Karpas-422 (cell line): ENCODE measurements at regions not wholly inside any gene's neighbourhood (a gene's known extent, or its start where the extent isn't known, plus 50 kb on each side); places are given as distances from the start of the nearest gene placed in this dataset.

ENCODE experiments used
- DNase-seq: peaks from one replicate; pipeline ENCODE4 v3.0.0-alpha.2; 2015
- H2AFZ ChIP-seq: fragments of 200-600 bp; sonication (generic); 2 replicates; pipeline ENCODE4 v1.6.1; 2014; ENCODE audit warnings: antibody characterized with exemption, low read length, mixed read lengths
- H3K27ac ChIP-seq: fragments of 200-600 bp; sonication (generic); 2 replicates; pipeline ENCODE4 v1.5.1; 2014; ENCODE audit warnings: mild to moderate bottlenecking, low read length, moderate library complexity
- H3K27me3 ChIP-seq: fragments of 200-600 bp; sonication (generic); 2 replicates; pipeline ENCODE4 v1.6.1; 2014; ENCODE audit warnings: low read length, mixed read lengths
- H3K36me3 ChIP-seq: fragments of 200-600 bp; sonication (generic); 2 replicates; pipeline ENCODE4 v1.6.1; 2014; ENCODE audit warnings: low read length, mixed read lengths; ENCODE audit not compliant: insufficient read depth
- H3K4me1 ChIP-seq: fragments of 200-600 bp; sonication (generic); 2 replicates; pipeline ENCODE4 v1.6.1; 2014; ENCODE audit warnings: mild to moderate bottlenecking, low read length, mixed read lengths
- H3K4me2 ChIP-seq: fragments of 200-600 bp; sonication (generic); 2 replicates; pipeline ENCODE4 v1.6.1; 2014; ENCODE audit warnings: low read length, low read depth, mild to moderate bottlenecking; ENCODE audit not compliant: poor library complexity, severe bottlenecking
- H3K4me3 ChIP-seq: fragments of 200-600 bp; sonication (generic); 2 replicates; pipeline ENCODE4 v1.5.1; 2014; ENCODE audit warnings: mild to moderate bottlenecking, antibody characterized with exemption, low read length, mixed read lengths
- H3K79me2 ChIP-seq: fragments of 200-600 bp; sonication (generic); 2 replicates; pipeline ENCODE4 v1.6.1; 2014; ENCODE audit warnings: mild to moderate bottlenecking, low read length, mixed read lengths
- H3K9ac ChIP-seq: fragments of 200-600 bp; sonication (generic); 2 replicates; pipeline ENCODE4 v1.6.0; 2014; ENCODE audit warnings: low read length
- H3K9me2 ChIP-seq: fragments of 200-600 bp; sonication (generic), shearing (Covaris generic); replicated peaks from 2 replicates; pipeline ENCODE4 v1.6.0; 2014; ENCODE audit warnings: mild to moderate bottlenecking, low read length, moderate library complexity; ENCODE audit not compliant: insufficient read depth
- H3K9me3 ChIP-seq: fragments of 300-700, 200-600 bp; sonication (generic); 2 replicates; pipeline ENCODE4 v1.6.1; 2014; ENCODE audit warnings: low read length, mixed read lengths
- H4K20me1 ChIP-seq: fragments of 200-600 bp; sonication (generic); 2 replicates; pipeline ENCODE4 v1.6.1; 2014; ENCODE audit warnings: mild to moderate bottlenecking, antibody characterized with exemption, low read length, low read depth; ENCODE audit not compliant: insufficient read depth

DNA sequence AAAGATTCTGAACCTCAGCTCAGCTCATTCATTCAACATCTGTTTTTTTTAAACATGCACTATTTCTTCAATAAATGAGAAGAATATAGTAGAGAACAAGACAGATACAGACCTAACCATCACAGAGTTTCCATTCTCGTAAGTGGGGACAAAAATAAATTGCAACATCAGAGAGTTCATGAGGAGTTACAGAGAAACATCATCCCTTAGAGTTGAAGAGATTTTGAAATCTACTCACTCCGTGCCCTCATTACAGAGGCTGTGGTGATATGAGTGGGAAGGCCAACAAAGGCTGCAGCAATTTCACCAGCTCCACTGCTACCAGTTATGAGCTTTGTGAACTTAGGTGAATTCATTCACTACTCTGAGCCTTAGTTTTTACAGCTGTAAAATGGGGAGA is 399.3 kb downstream of the BCL11A start:
- H3K36me3 ChIP-seq = no peaks in the 10 kb centered on the region
- no peaks in the 10 kb centered on the region for H3K4me1 ChIP-seq
- H3K9me2 ChIP-seq = no peaks in the 10 kb centered on the region
- DNase-seq = no peak
- H2AFZ ChIP-seq = no peak overlapping the region
- no peak overlapping the region for H3K27ac ChIP-seq
- H4K20me1 ChIP-seq = no peaks in the 10 kb centered on the region
- no peaks in the 10 kb centered on the region for H3K9me3 ChIP-seq
- no peak overlapping the region for H3K4me2 ChIP-seq
- no peaks in the 10 kb centered on the region for H3K27me3 ChIP-seq
- H3K9ac ChIP-seq = no peak overlapping the region
- H3K4me3 ChIP-seq = no peak overlapping the region
- no peaks in the 10 kb centered on the region for H3K79me2 ChIP-seq

DNA sequence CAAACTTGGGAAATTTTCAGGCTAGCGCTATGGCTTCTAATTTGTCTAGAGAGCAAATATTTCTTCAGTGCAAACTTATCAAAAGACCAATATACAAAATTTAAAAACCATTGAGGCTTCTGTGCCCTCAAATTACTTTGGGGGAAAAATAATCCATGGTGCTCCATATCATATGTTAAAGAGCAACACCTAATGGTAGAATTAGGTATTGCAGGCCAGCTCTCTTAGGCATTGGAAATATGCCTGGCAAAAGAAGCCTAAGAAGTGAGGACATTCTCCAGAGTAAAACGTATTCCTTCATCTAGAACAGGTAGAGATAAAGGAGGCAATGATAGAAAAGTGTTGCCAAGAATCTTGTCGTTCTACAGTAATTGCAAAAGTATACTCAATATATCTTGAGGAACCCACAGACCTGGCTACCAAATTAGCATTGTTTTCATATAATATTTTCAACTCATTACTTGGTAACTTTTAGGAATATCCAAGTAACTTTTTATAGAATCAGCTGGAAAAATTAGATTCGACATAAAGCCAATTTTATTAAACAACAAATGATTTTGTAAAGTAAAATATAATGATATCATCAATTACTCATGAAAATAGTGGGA is 401.1 kb downstream of the BCL11A start:
- H3K9ac ChIP-seq = no peak overlapping the region
- no peaks in the 10 kb centered on the region for H3K36me3 ChIP-seq
- no peaks in the 10 kb centered on the region for H4K20me1 ChIP-seq
- no peak overlapping the region for H3K4me3 ChIP-seq
- H2AFZ ChIP-seq = no peak overlapping the region
- H3K4me2 ChIP-seq = no peak overlapping the region
- no peak overlapping the region for H3K27ac ChIP-seq
- no peaks in the 10 kb centered on the region for H3K9me2 ChIP-seq
- H3K79me2 ChIP-seq = no peaks in the 10 kb centered on the region
- no peaks in the 10 kb centered on the region for H3K4me1 ChIP-seq
- H3K27me3 ChIP-seq = no peaks in the 10 kb centered on the region
- peak; percentile 89 for DNase-seq
- H3K9me3 ChIP-seq = no peaks in the 10 kb centered on the region

DNA sequence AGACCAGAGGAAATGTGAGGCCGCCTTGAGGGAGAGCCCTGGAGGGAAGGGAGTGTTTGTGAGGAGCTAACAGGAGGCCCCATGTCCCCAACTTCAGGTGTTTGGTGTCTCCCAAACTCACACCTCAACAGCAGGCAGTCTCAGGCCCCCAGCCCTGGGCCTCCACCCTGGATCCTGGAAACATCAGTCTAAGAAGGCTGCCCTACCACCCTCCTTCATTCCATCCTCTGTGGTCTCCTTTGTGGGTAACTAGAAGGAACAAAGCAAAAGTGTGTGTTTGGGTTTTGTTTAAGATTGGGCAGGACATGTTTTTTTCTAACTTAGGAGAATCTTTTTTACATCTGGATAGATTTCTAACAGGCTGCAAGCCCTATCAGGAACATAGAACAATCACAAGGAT is 404.3 kb downstream of the BCL11A start:
- Histone ChIP-seq H3K4me1 (no peaks in the 10 kb centered on the region), H3K36me3 (no peaks in the 10 kb centered on the region), H3K27ac (no peak overlapping the region), H3K9me3 (no peaks in the 10 kb centered on the region), H3K79me2 (no peaks in the 10 kb centered on the region), H3K9ac (no peak overlapping the region), H2AFZ (no peak overlapping the region), H3K4me3 (no peak overlapping the region), H3K9me2 (no peaks in the 10 kb centered on the region), H3K27me3 (no peaks in the 10 kb centered on the region), H3K4me2 (no peak overlapping the region), H4K20me1 (no peaks in the 10 kb centered on the region)
- DNase-seq = no peak

DNA sequence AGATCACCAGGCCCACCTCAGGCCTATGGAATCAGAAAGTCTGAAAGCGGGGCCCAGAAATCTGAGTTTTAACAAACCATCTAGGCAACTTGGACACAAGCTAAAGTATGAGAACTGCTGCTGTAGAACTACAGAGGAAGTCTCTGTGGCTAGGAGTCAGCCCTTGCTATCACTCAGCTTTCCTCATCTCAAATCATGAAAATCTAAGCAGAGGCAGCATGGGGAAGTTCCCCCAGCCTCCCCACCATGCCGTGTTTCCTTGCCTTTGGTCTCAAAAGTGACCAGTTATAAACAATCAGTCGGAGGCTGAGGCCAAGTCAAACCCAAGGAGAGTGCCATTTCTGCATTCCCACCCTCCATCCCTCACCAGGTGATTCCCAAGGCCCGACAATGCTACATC is 404.7 kb downstream of the BCL11A start:
- Histone ChIP-seq H3K4me2 (no peak overlapping the region), H2AFZ (no peak overlapping the region)

DNA sequence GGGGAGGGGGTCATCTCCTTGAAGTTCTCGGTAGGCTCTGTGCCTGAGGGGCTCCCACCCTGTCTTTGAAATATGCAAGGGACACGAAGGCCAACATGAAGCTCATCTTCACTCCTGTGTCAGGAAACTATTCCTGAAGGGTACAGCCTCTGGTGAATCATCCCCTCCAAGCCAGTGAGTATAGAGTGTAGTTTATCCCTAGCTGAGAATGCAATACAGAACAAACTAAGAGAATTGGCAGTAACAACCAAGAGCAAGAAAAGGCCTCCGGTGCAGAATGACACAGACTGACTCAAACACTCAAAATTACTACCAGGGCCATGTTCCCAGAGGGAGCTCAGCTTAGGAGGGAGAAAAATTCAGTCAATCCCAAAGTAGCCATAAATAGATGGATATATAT is 413.3 kb downstream of the BCL11A start:
- no peaks in the 10 kb centered on the region for H4K20me1 ChIP-seq
- no peak overlapping the region for H3K4me3 ChIP-seq
- no peaks in the 10 kb centered on the region for H3K9me2 ChIP-seq
- H3K4me2 ChIP-seq = no peak overlapping the region
- H3K4me1 ChIP-seq = no peaks in the 10 kb centered on the region
- H2AFZ ChIP-seq = no peak overlapping the region
- DNase-seq = no peak
- H3K79me2 ChIP-seq = no peaks in the 10 kb centered on the region
- no peaks in the 10 kb centered on the region for H3K27me3 ChIP-seq
- H3K9me3 ChIP-seq = no peaks in the 10 kb centered on the region
- no peak overlapping the region for H3K9ac ChIP-seq
- no peaks in the 10 kb centered on the region for H3K36me3 ChIP-seq
- H3K27ac ChIP-seq = no peak overlapping the region

More for the DNA sequence above, 404.7 kb downstream of the BCL11A start:
- Histone ChIP-seq H4K20me1 (no peaks in the 10 kb centered on the region), H3K9me3 (no peaks in the 10 kb centered on the region), H3K36me3 (no peaks in the 10 kb centered on the region), H3K9me2 (no peaks in the 10 kb centered on the region), H3K27me3 (no peaks in the 10 kb centered on the region), H3K27ac (no peak overlapping the region), H3K9ac (no peak overlapping the region), H3K4me1 (no peaks in the 10 kb centered on the region), H3K79me2 (no peaks in the 10 kb centered on the region), H3K4me3 (no peak overlapping the region)
- no peak for DNase-seq

DNA sequence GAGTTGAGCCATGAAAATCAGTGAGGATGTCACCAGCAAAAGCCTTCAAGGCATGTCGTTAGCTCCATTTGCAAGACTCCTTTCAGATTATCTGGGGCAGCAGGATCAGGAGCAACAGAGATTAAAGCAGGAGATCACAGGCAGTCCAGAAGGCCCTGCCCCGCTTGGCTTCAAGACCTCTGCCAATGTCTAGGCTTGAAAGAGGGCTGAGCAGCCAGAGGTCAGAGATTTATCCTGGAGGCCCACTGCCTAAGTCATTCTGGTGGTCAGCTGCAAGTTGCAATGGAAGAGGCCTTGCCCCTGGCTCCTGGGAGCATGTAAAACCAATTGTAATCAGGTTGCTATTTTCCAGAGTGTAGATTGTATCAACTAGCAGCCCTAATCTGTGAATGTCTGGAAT is 416.5 kb downstream of the BCL11A start:
- no peak overlapping the region for H3K27ac ChIP-seq
- no peak overlapping the region for H3K9ac ChIP-seq
- no peaks in the 10 kb centered on the region for H3K4me1 ChIP-seq
- H3K79me2 ChIP-seq = no peaks in the 10 kb centered on the region
- DNase-seq = no peak
- no peak overlapping the region for H3K4me3 ChIP-seq
- H3K9me2 ChIP-seq = no peaks in the 10 kb centered on the region
- H3K27me3 ChIP-seq = no peaks in the 10 kb centered on the region
- H3K9me3 ChIP-seq = no peaks in the 10 kb centered on the region
- H4K20me1 ChIP-seq = no peaks in the 10 kb centered on the region
- H3K36me3 ChIP-seq = no peaks in the 10 kb centered on the region
- no peak overlapping the region for H2AFZ ChIP-seq
- H3K4me2 ChIP-seq = no peak overlapping the region

DNA sequence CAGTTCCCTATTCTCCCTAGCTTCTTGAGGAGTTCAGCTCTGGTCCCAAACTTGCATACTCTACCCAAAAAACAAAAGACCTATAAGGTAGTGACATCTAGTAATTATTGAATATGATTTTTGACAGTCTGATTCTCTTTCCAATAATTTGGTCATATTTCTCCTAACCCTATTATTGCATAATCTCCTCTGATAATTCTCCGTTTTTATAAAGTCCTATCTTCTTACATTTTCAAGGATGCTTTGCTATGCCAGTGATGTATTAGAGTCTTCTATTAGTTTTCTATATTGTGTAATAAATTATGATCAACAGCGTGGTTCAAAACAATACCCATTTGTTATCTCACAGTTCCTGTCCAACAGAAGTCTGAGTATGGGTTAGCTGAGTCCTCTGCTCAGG is 426.3 kb downstream of the BCL11A start:
- Histone ChIP-seq H3K4me2 (no peak overlapping the region), H3K9me3 (no peaks in the 10 kb centered on the region), H3K9me2 (no peaks in the 10 kb centered on the region), H3K36me3 (no peaks in the 10 kb centered on the region), H3K9ac (no peak overlapping the region), H3K27me3 (no peaks in the 10 kb centered on the region), H2AFZ (no peak overlapping the region), H3K27ac (no peak overlapping the region), H4K20me1 (no peaks in the 10 kb centered on the region), H3K4me3 (no peak overlapping the region), H3K79me2 (no peaks in the 10 kb centered on the region), H3K4me1 (no peaks in the 10 kb centered on the region)
- DNase-seq = no peak

DNA sequence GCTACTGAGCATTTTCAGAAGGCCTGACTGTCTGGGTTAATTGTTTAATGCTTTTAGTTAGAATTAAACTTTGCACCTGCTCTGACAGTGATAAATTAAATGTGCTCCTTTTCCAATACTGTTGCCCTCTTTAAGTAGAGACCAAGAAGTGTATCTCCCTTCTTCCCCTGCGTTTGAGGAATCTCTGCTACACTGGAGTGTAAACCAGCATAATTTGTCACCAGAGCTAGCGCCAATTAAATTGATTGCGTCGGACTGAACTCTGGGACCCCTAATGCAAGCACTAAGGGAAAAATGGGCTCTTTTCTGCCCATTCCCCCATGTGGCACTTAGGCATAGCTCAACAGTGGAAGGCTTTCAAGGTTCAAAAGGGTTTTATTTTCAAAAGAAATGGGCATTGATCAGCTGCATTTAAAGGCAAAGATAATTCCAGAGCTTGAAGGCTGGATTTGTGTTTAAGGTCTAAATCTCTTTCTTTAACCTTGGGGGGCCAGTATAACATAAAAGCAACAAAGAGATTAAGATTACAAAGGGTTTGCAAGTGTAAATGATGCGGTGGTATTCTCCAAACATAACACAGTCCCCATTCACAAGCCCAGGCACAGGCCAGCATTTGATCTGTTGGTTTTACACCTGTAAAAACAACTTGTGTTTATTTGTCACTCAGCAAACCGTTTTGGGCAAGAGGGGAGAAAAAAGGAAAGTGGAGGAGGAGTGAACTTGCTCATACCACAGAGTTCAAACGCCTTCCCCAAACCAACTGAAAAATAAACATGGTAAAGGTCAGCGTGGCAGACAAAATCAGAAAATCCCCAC is 427.6 kb downstream of the BCL11A start:
- Histone ChIP-seq H3K27me3 (no peaks in the 10 kb centered on the region), H3K36me3 (no peaks in the 10 kb centered on the region), H3K4me3 (no peak overlapping the region), H3K27ac (no peak overlapping the region), H3K4me1 (no peaks in the 10 kb centered on the region), H3K4me2 (no peak overlapping the region), H3K79me2 (no peaks in the 10 kb centered on the region), H2AFZ (no peak overlapping the region), H3K9ac (no peak overlapping the region), H4K20me1 (no peaks in the 10 kb centered on the region), H3K9me3 (no peaks in the 10 kb centered on the region), H3K9me2 (no peaks in the 10 kb centered on the region)
- no peak for DNase-seq
